ENCODE measurements at regions not wholly inside any gene's neighbourhood (a gene's known extent, or its start where the extent isn't known, plus 50 kb on each side); places are given as distances from the start of the nearest gene placed in this dataset.

DNA sequence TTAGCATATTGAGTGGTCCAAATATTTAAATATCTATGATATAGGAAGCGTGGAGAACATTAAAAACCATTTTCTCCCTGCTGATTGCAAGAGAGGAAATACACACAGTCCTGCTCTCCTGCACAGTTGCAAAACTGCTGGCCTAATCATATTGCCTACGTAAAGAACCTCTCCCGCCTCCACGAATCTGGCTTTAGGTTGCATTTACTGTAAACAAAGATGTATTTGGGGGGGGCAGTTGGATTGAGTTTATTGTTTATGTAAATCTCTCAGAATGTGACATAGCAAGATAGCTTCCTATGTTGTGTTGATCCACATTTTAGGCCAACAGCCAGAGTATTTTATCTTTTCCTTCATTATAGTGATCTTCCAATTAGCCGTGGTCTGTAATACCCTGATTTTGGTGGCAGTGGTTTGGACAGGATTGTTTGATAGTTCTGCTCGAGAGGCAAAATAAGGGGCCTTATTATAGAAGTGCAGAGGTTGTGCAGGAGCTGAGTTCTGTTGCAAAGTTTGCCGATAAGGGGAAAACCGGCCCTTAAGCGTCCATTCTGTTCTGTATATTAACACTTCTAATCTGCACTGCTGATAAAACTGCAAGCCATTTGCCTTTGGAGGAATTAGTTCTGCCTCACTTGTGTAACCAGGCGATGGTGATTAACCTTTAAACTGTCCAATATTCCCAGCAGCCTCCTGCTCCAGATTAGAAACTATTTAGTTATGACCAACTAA, 101.6 kb upstream of the SIX3 start:
- TF ChIP-seq RAD21 (IDR thresholded peaks at IDR 0.05): no peak
- TF ChIP-seq, protein P1, sequence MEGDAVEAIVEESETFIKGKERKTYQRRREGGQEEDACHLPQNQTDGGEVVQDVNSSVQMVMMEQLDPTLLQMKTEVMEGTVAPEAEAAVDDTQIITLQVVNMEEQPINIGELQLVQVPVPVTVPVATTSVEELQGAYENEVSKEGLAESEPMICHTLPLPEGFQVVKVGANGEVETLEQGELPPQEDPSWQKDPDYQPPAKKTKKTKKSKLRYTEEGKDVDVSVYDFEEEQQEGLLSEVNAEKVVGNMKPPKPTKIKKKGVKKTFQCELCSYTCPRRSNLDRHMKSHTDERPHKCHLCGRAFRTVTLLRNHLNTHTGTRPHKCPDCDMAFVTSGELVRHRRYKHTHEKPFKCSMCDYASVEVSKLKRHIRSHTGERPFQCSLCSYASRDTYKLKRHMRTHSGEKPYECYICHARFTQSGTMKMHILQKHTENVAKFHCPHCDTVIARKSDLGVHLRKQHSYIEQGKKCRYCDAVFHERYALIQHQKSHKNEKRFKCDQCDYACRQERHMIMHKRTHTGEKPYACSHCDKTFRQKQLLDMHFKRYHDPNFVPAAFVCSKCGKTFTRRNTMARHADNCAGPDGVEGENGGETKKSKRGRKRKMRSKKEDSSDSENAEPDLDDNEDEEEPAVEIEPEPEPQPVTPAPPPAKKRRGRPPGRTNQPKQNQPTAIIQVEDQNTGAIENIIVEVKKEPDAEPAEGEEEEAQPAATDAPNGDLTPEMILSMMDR (IDR thresholded peaks at IDR 0.05; ENCODE audit: low read depth, low read length, missing input control): no peak
- no peak for TF ChIP-seq EGR1 (IDR thresholded peaks at IDR 0.05; ENCODE audit: low read depth in 2 of 2)
